ENCODE measurements at regions not wholly inside any gene's neighbourhood (a gene's known extent, or its start where the extent isn't known, plus 50 kb on each side); places are given as distances from the start of the nearest gene placed in this dataset. TPM values are rescaled to one million over a fixed set of nuclear protein-coding genes. Genes with fewer than 3 reads are reported as not detected.

DNA sequence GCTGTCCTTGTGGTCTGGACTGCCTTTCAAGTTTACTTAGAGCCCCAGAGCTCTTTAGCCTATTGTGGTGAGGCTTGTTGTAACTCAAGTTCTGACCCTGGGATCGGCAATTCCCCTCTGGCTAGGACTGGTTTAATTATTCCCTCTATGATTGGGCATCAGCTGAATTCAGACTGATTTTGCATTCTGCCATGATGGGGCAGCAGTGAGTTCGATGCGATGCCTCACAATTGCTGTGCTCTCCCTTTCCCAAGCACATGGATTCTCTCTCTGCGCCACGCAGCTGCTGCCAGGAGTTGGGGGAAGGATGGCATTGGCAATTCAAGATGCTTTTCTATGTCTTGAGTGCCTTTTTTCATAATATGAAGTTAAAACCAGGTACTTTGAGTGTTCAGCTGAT lies 327.8 kb upstream of the CXorf51B start:
- RAD21 ChIA-PET (ENCODE audit: unreplicated experiment), result no interaction called here

More for the DNA sequence above, 327.8 kb upstream of the CXorf51B start:
- SMC1A ChIA-PET (ENCODE audit: uncharacterized antibody, unreplicated experiment), result no interaction called here
- Histone ChIP-seq H3K27ac (ENCODE audit: control insufficient read depth, insufficient read depth) (no peak overlapping the region), H3K36me3 (ENCODE audit: control insufficient read depth in 2 of 2, insufficient read depth in 2 of 2, low read length in 1 of 2) (no peaks in the 10 kb centered on the region), H3K9me3 (replicated peaks; ENCODE audit: control insufficient read depth, insufficient read depth, low read length) (no peaks in the 10 kb centered on the region), H3K27me3 (replicated peaks in 1 of 2; ENCODE audit: control insufficient read depth in 2 of 2, insufficient read depth in 2 of 2, low read length in 1 of 2) (no peaks in the 10 kb centered on the region), H3K4me1 (ENCODE audit: control insufficient read depth, insufficient read depth, low read length) (no peaks in the 10 kb centered on the region), H3K79me2 (ENCODE audit: control insufficient read depth, insufficient read depth, low read length) (no peaks in the 10 kb centered on the region), H3K4me3 (no peak overlapping the region), H4K20me1 (ENCODE audit: control insufficient read depth, insufficient read depth) (no peaks in the 10 kb centered on the region), H3K4me2 (ENCODE audit: control insufficient read depth, insufficient read depth) (no peak overlapping the region), H2AFZ (ENCODE audit: control insufficient read depth, low read depth, low read length) (no peak overlapping the region), H3K9ac (ENCODE audit: control insufficient read depth, insufficient read depth, low read length) (no peak overlapping the region)
- CTCF ChIA-PET, result no interaction called here
- intact Hi-C loops (cut with micrococcal nuclease; ENCODE audit: unreplicated experiment), result no loop called here
- DNase-seq (ENCODE audit: low read depth, low spot score) (no peak), ATAC-seq (no peak), FAIRE-seq (no peak)
- in situ Hi-C loops (cut with MboI), result no loop called here
- no peak for TF ChIP-seq MEF2B (IDR thresholded peaks at IDR 0.05; ENCODE audit: partially characterized antibody, poor library complexity, severe bottlenecking)
- no peak for TF ChIP-seq KLF5 (IDR thresholded peaks at IDR 0.05; ENCODE audit: partially characterized antibody)
- TF ChIP-seq SPI1 (IDR thresholded peaks at IDR 0.05; ENCODE audit: borderline replicate concordance, insufficient read depth, low read depth, low read length), result no peak
- TF ChIP-seq LARP7 (IDR thresholded peaks at IDR 0.05), result no peak
- TF ChIP-seq SUZ12 (IDR thresholded peaks at IDR 0.05; ENCODE audit: unreplicated experiment), result no peak
- no peak for TF ChIP-seq NR2C1 (IDR thresholded peaks at IDR 0.05)
- no peak for TF ChIP-seq MYB (IDR thresholded peaks at IDR 0.05; ENCODE audit: borderline replicate concordance, low read depth, low read length)
- WGBS (ENCODE audit: insufficient coverage, insufficient replicate concordance, low lambda C conversion rate, missing lambda C conversion rate), result 41% methylated on average over 5 of the region's 5 CpGs
- POLR2A ChIA-PET, result no interaction called here
- BruUV-seq (replicated peaks), result no TSS peak

Small RNA genes lying in the stretch of these regions (small RNA-seq; reads per million reads assigned to genes)
- not detected for gene RNA5SP517

Measured in GM12878 (cell line).